Naive thymus-derived CD4-positive, alpha-beta T cell (primary cell): ENCODE measurements at regions not wholly inside any gene's neighbourhood (a gene's known extent, or its start where the extent isn't known, plus 50 kb on each side); places are given as distances from the start of the nearest gene placed in this dataset.
"Not testable (repeated sequence)": the region's sequence is repeated elsewhere in the genome, so short reads cannot be mapped to it uniquely, and the experiment has no call there.

Source experiments
- ATAC-seq: fragments of 150-1000 bp; cut with Tn5 transposase; 2 replicates; pipeline ENCODE4 v1.10.0; 2021; ENCODE audit warnings: mild to moderate bottlenecking, moderate library complexity
- CTCF ChIA-PET: fragments of 350-600 bp; sonication (Branson Sonifier 250); formaldehyde crosslinking; loops from one replicate; lab custom pipeline; 2021; ENCODE audit warnings: antibody characterized with exemption; lab: Charles Lee
- POLR2A ChIA-PET: fragments of 350-600 bp; sonication (Branson Sonifier 250); formaldehyde crosslinking; loops from one replicate; lab custom pipeline; 2021; ENCODE audit warnings: antibody characterized with exemption, inconsistent platforms; lab: Charles Lee
- DNase-seq, 9 donors: peaks; one replicate each; pipeline versions ENCODE4 v3.0.0 to v3.0.0-alpha.2; 2020 to 2022; ENCODE audit warnings: mixed read lengths in 1 of 9
- H3K27ac ChIP-seq: one replicate; pipeline ENCODE4 v1.7.0; 2013; ENCODE audit warnings: mild to moderate bottlenecking, low read depth, low read length, moderate library complexity
- H3K27me3 ChIP-seq, 2 donors: one replicate each; pipeline ENCODE4 v1.7.0; 2013; ENCODE audit warnings: low read length in 2 of 2, mild to moderate bottlenecking in 2 of 2, moderate library complexity in 2 of 2; ENCODE audit not compliant: control insufficient read depth in 2 of 2, insufficient read depth in 2 of 2
- H3K36me3 ChIP-seq, 3 experiments: 1 replicate in 2 of 3; 2 replicates in 1 of 3; pipeline ENCODE4 v1.7.0; 2013; ENCODE audit warnings: low read length in 3 of 3, mild to moderate bottlenecking in 3 of 3, moderate library complexity in 1 of 3; ENCODE audit not compliant: insufficient read depth in 3 of 3, control insufficient read depth in 2 of 3
- H3K4me1 ChIP-seq, 2 donors: one replicate each; pipeline ENCODE4 v1.7.0; 2013; ENCODE audit warnings: low read length in 2 of 2, mild to moderate bottlenecking in 2 of 2, moderate library complexity in 1 of 2; ENCODE audit not compliant: control insufficient read depth in 2 of 2, insufficient read depth in 2 of 2
- H3K4me3 ChIP-seq: 2 replicates; pipeline ENCODE4 v1.7.0; 2013; ENCODE audit warnings: mild to moderate bottlenecking, low read length
- H3K9me3 ChIP-seq, 3 experiments: 1 replicate in 2 of 3; 2 replicates in 1 of 3; pipeline ENCODE4 v1.7.0; 2013; ENCODE audit warnings: low read length in 3 of 3; ENCODE audit not compliant: control insufficient read depth in 2 of 3
- H3K27ac Mint-ChIP-seq, 9 donors: one replicate each; pipeline ENCODE4 v1.8.0; 2020 to 2022; ENCODE audit warnings: mixed read lengths in 9 of 9, mild to moderate bottlenecking in 8 of 9, moderate library complexity in 5 of 9, inconsistent platforms in 2 of 9
- H3K27me3 Mint-ChIP-seq, 5 donors: one replicate each; pipeline ENCODE4 v1.8.0; 2021 to 2022; ENCODE audit warnings: mixed read lengths in 5 of 5, mild to moderate bottlenecking in 1 of 5
- H3K36me3 Mint-ChIP-seq, 5 donors: one replicate each; pipeline ENCODE4 v1.8.0; 2020 to 2022; ENCODE audit warnings: mixed read lengths in 5 of 5, mild to moderate bottlenecking in 3 of 5, inconsistent platforms in 1 of 5
- H3K4me1 Mint-ChIP-seq, 7 donors: one replicate each; pipeline ENCODE4 v1.8.0; 2020 to 2022; ENCODE audit warnings: mixed read lengths in 7 of 7, mild to moderate bottlenecking in 3 of 7, inconsistent platforms in 1 of 7
- H3K4me3 Mint-ChIP-seq, 10 donors: one replicate each; pipeline ENCODE4 v1.8.0; 2020 to 2022; ENCODE audit warnings: mild to moderate bottlenecking in 10 of 10, mixed read lengths in 10 of 10, moderate library complexity in 6 of 10, inconsistent platforms in 2 of 10
- H3K9me3 Mint-ChIP-seq, 11 donors: one replicate each; pipeline ENCODE4 v1.8.0; 2020 to 2022; ENCODE audit warnings: mixed read lengths in 11 of 11, mild to moderate bottlenecking in 4 of 11, inconsistent platforms in 1 of 11, moderate library complexity in 1 of 11
- intact Hi-C, 2 donors: fragments of 100-400 bp; cut with micrococcal nuclease; formaldehyde crosslinking; loops; one replicate each; pipeline ENCODE4 v1.15.1; 2023

DNA sequence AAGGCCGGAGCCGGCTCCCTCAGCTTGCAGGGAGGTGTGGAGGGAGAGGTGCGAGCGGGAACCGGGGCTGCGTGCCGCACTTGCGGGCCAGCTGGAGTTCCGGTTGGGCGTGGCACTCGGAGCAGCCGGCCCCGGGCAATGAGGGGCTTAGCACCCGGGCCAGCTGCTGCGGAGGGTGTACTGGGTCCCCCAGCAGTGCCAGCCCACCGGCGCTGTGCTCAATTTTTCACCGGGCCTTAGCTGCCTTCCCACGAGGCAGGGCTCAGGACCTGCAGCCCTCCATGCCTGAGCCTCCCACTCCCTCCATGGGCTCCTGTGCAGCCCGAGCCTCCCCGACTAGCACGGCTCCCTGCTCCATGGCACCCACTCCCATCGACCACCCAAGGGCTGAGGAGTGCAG is 62.2 kb upstream of the ANKRD55 start:
- peaks cover 0 to 14% (median 0%) of the 10 kb centered on the region in 11 donors for H3K9me3 Mint-ChIP-seq
- H3K27me3 Mint-ChIP-seq, H3K4me1 ChIP-seq, H3K27ac ChIP-seq, H3K4me1 Mint-ChIP-seq, ATAC-seq, H3K9me3 ChIP-seq, H3K4me3 ChIP-seq, H3K27ac Mint-ChIP-seq, H3K27me3 ChIP-seq, H3K36me3 Mint-ChIP-seq, DNase-seq, H3K36me3 ChIP-seq, POLR2A ChIA-PET, intact Hi-C loops, H3K4me3 Mint-ChIP-seq: not testable (repeated sequence)
- CTCF ChIA-PET = interaction anchor here (0.7 kb wide), 1 partner anchor 637 kb away, joined by 3 read pairs; no protein-coding TSS in a partner anchor

GRCh38 chr5:56294354-56294753 is 61.2 kb upstream of the ANKRD55 start:
- DNase-seq = no peak
- Histone ChIP-seq H3K27ac (no peak overlapping the region), H3K4me3 (no peak overlapping the region), H3K4me1 (no peaks in the 10 kb centered on the region), H3K27me3 (no peaks in the 10 kb centered on the region), H3K9me3 (no peaks in the 10 kb centered on the region), H3K36me3 (no peaks in the 10 kb centered on the region)
- ChIA-PET CTCF (interaction anchor here (0.7 kb wide), 1 partner anchor 457 kb away, joined by 3 read pairs; no protein-coding TSS in a partner anchor), POLR2A (interaction anchor here (0.5 kb wide), 1 partner anchor 164 kb away, joined by 3 read pairs; no protein-coding TSS in a partner anchor)
- H3K9me3 Mint-ChIP-seq = peaks cover 0 to 14% (median 0%) of the 10 kb centered on the region in 11 donors
- no peaks in the 10 kb centered on the region for H3K27me3 Mint-ChIP-seq
- ATAC-seq = no peak
- H3K36me3 Mint-ChIP-seq = peaks cover 0 to 7% (median 0%) of the 10 kb centered on the region in 5 donors
- no peak overlapping the region for H3K27ac Mint-ChIP-seq
- no peak overlapping the region for H3K4me3 Mint-ChIP-seq
- intact Hi-C loops = no loop called here
- H3K4me1 Mint-ChIP-seq = peaks cover 0 to 9% (median 3%) of the 10 kb centered on the region in 7 donors

DNA sequence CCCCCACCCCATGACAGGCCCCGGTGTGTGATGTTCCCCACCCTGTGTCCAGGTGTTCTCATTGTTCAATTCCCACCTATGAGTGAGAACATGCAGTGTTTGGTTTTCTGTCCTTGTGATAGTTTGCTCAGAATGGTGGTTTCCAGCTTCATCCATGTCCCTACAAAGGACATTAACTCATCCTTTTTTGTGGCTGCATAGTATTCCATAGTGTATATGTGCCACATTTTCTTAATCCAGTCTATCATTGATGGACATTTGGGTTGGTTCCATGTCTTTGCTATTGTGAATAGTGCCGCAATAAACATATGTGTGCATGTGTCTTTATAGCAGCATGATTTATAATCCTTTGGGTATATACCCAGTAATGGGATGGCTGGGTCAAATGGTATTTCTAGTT is 59.7 kb upstream of the ANKRD55 start:
- H3K9me3 ChIP-seq, POLR2A ChIA-PET, H3K4me3 ChIP-seq, DNase-seq, intact Hi-C loops, H3K36me3 Mint-ChIP-seq, H3K4me3 Mint-ChIP-seq, H3K36me3 ChIP-seq, H3K4me1 ChIP-seq, H3K27ac ChIP-seq, H3K4me1 Mint-ChIP-seq, CTCF ChIA-PET, H3K27me3 Mint-ChIP-seq, H3K27ac Mint-ChIP-seq, H3K27me3 ChIP-seq, ATAC-seq: not testable (repeated sequence)
- H3K9me3 Mint-ChIP-seq = peaks cover 0 to 15% (median 0%) of the 10 kb centered on the region in 11 donors

DNA sequence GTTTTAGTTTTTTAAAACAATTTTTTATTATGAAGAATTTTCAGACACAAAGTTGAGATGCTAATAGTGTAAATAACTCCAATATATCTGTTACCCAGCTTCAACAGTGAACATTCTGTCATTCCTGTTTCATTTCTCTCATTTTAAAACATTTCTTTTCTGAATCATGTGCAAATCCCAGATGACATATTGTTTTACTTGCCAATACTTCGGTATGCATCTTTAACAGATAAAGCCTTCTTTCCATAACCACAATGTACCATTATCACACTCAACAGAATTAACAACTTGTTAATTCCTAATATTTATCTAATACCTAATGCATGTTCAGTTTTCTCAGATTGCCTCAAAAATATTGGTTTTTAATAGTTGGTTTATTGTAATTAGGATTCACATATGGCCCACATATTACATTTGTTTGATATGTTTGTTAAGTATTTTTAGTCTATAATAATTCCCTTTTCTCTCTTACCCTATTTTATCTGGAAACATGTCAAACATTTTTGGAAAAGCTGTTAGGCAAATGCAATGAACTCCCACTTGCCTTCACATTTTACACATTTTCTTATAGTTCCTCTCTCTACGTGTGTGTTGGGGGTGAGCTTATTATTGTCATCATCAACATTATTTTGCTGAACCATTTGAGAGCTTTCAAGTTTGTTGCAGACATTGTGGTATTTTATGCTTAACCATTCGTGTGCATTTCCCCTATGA is 58.7 kb upstream of the ANKRD55 start:
- H3K27ac ChIP-seq = no peak overlapping the region
- CTCF ChIA-PET = no interaction called here
- H3K9me3 ChIP-seq = no peaks in the 10 kb centered on the region
- no peaks in the 10 kb centered on the region for H3K27me3 ChIP-seq
- intact Hi-C loops = no loop called here
- Mint-ChIP-seq H3K27me3 (no peaks in the 10 kb centered on the region), H3K4me3 (no peak overlapping the region), H3K27ac (no peak overlapping the region), H3K4me1 (peaks cover 0 to 9% (median 3%) of the 10 kb centered on the region in 7 donors), H3K9me3 (peaks cover 0 to 13% (median 0%) of the 10 kb centered on the region in 11 donors), H3K36me3 (peaks cover 0 to 8% (median 0%) of the 10 kb centered on the region in 5 donors)
- H3K4me1 ChIP-seq = no peaks in the 10 kb centered on the region
- no peak overlapping the region for H3K4me3 ChIP-seq
- DNase-seq = no peak
- POLR2A ChIA-PET = interaction anchor here (0.5 to 0.7 kb wide), 2 partner anchors 452 to 480 kb away, joined by 3 to 4 read pairs; no protein-coding TSS in a partner anchor
- no peak for ATAC-seq
- no peaks in the 10 kb centered on the region for H3K36me3 ChIP-seq

DNA sequence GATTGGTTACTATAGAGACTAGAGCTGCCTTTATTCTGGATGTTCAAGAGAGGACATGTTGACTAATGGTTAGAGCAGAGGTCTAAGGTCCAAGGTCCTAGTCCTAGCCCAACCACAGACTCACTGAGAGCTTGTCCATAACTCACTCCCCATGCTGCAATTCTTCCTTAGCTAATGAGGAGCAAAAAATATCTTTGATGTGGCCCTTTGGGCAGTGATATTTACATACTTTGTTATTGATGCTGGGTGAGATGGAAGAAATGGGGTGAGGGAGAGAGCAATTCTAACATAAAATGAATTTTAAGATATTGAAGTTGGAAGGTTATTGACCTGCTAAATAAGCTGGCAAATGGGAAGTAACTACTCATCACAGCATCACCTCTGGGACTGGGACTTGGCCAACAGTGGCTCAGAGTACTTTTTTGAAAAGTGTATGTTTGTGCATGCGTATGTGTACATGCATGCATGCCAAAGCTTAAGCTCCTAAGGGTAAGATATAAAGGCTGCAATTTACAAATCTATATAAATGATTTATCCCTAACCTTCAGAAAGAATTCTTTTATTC is 58.0 kb upstream of the ANKRD55 start:
- POLR2A ChIA-PET = interaction anchor here (0.7 kb wide), 1 partner anchor 481 kb away, joined by 3 read pairs; no protein-coding TSS in a partner anchor
- H3K36me3 Mint-ChIP-seq = peaks cover 0 to 8% (median 0%) of the 10 kb centered on the region in 5 donors
- H3K4me1 ChIP-seq = no peaks in the 10 kb centered on the region
- H3K27ac Mint-ChIP-seq = no peak overlapping the region
- H3K4me1 Mint-ChIP-seq = peaks cover 0 to 6% (median 3%) of the 10 kb centered on the region in 7 donors
- no peak overlapping the region for H3K4me3 ChIP-seq
- H3K27me3 ChIP-seq = no peaks in the 10 kb centered on the region
- DNase-seq (no peak), ATAC-seq (no peak)
- H3K4me3 Mint-ChIP-seq = no peak overlapping the region
- peaks cover 0 to 11% (median 0%) of the 10 kb centered on the region in 11 donors for H3K9me3 Mint-ChIP-seq
- H3K36me3 ChIP-seq = no peaks in the 10 kb centered on the region
- H3K27me3 Mint-ChIP-seq = no peaks in the 10 kb centered on the region
- intact Hi-C loops = no loop called here
- CTCF ChIA-PET = no interaction called here
- H3K9me3 ChIP-seq = no peaks in the 10 kb centered on the region
- H3K27ac ChIP-seq = no peak overlapping the region

DNA sequence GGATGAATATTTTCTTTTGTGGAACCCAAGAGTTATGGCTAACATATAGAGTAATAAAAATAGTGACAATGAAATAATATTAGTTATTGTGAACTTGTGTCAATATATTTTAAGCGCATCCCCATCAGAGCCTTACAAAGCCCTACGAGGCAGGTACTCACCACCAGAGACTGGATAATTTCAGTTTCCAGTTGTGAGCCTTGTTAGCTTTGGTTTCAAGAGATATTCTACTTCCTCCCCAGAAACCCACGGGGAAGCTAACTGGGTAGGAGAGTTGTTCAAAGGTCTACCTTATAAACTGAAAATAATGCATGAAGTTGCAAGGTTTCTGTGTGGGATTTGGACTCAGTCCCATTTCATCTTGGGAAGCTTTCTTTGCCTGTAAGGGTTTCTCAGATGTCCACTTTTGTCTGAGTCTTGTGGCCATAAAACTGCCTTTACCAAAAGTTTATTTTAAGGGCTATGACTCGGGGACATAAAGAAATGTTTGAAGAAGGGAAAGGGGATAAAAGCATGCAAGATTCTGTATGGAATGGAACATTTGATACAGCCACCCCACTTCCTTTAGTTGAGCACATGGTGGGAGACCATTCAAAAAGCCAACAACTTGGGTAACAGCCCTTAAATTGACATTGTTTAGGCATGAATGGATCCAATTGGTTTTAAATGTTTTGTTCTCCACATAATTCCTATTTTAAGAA is 57.4 kb upstream of the ANKRD55 start:
- Histone ChIP-seq H3K36me3 (no peaks in the 10 kb centered on the region), H3K27me3 (no peaks in the 10 kb centered on the region), H3K9me3 (no peaks in the 10 kb centered on the region), H3K4me1 (no peaks in the 10 kb centered on the region), H3K27ac (no peak overlapping the region), H3K4me3 (no peak overlapping the region)
- Mint-ChIP-seq H3K9me3 (peaks cover 0 to 11% (median 0%) of the 10 kb centered on the region in 11 donors), H3K36me3 (peaks cover 0 to 8% (median 0%) of the 10 kb centered on the region in 5 donors), H3K4me3 (no peak overlapping the region), H3K4me1 (peaks cover 0 to 6% (median 3%) of the 10 kb centered on the region in 7 donors), H3K27ac (no peak overlapping the region), H3K27me3 (no peaks in the 10 kb centered on the region)
- CTCF ChIA-PET = no interaction called here
- ATAC-seq (no peak), DNase-seq (peak in 1 of 9 donors; percentile 4)
- intact Hi-C loops = no loop called here
- POLR2A ChIA-PET = no interaction called here
